Osteoblast (primary cell): ENCODE measurements at regions not wholly inside any gene's neighbourhood (a gene's known extent, or its start where the extent isn't known, plus 50 kb on each side); places are given as distances from the start of the nearest gene placed in this dataset.

ENCODE experiments used
- DNase-seq: peaks from one replicate; pipeline ENCODE4 v3.0.0; 2011; ENCODE audit warnings: low spot score, mixed read lengths; ENCODE audit not compliant: insufficient read length; ENCODE audit errors: missing footprints
- H2AFZ ChIP-seq: 2 replicates; pipeline ENCODE4 v1.6.0; 2011; ENCODE audit warnings: mild to moderate bottlenecking, low read length
- H3K27ac ChIP-seq: 2 replicates; pipeline ENCODE4 v1.5.1; 2011; ENCODE audit warnings: mild to moderate bottlenecking, low read depth, low read length, moderate library complexity
- H3K27me3 ChIP-seq: 2 replicates; pipeline ENCODE4 v1.6.0; 2012; ENCODE audit warnings: mild to moderate bottlenecking, control low read depth, inconsistent platforms, low read length, moderate library complexity; ENCODE audit not compliant: insufficient read depth
- H3K36me3 ChIP-seq: 2 replicates; pipeline ENCODE4 v1.5.1; 2011; ENCODE audit warnings: mild to moderate bottlenecking, low read length, control low read depth, moderate library complexity; ENCODE audit not compliant: insufficient read depth
- H3K4me1 ChIP-seq: 2 replicates; pipeline ENCODE4 v1.5.1; 2011; ENCODE audit warnings: mild to moderate bottlenecking, low read length, control low read depth, moderate library complexity; ENCODE audit not compliant: insufficient read depth
- H3K4me2 ChIP-seq: 2 replicates; pipeline ENCODE4 v1.6.0; 2011; ENCODE audit warnings: mild to moderate bottlenecking, low read length; ENCODE audit not compliant: insufficient read depth
- H3K4me3 ChIP-seq: fragments of 200-600 bp; sonication (generic); 3 replicates; pipeline ENCODE4 v1.5.1; 2012; ENCODE audit warnings: mild to moderate bottlenecking, low read length, inconsistent platforms; ENCODE audit not compliant: insufficient read depth
- H3K79me2 ChIP-seq: 2 replicates; pipeline ENCODE4 v1.6.0; 2012; ENCODE audit warnings: mild to moderate bottlenecking, low read length, control low read depth, inconsistent platforms; ENCODE audit not compliant: insufficient read depth
- H3K9me3 ChIP-seq: 2 replicates; pipeline ENCODE4 v1.5.1; 2011; ENCODE audit warnings: low read depth, low read length, control low read depth
- H4K20me1 ChIP-seq: 2 replicates; pipeline ENCODE4 v1.6.0; 2012; ENCODE audit warnings: mild to moderate bottlenecking, low read length, control low read depth; ENCODE audit not compliant: insufficient read depth
- TF ChIP-seq, protein P1 (sequence below): IDR thresholded peaks from 2 replicates; pipeline ENCODE4 v1.5.1; 2011; ENCODE audit warnings: mild to moderate bottlenecking, low read depth, low read length, moderate library complexity; ENCODE audit errors: extremely low read depth

DNA sequence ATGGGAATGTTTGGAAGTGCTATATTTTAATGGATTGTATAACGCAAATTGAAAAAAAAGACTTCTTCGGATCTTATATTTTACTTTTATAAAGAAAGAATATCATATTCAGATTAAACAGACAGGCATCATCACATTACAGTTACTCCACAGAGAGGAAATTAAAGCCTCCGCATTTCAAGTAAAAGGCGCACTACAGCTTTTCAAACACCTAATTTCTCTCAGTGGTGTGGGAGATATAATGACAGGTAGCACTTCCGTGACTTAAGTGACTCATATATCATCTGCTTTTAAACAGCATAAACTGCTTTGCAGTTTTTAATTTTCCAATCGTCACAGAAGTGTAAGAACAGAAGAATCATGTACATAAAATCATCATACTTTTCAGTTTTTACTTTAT, 751.4 kb downstream of the FSCB start:
- H3K36me3 ChIP-seq: no peaks in the 10 kb centered on the region
- no peak overlapping the region for H3K4me2 ChIP-seq
- H3K79me2 ChIP-seq: no peaks in the 10 kb centered on the region
- H4K20me1 ChIP-seq: no peaks in the 10 kb centered on the region
- DNase-seq: no peak
- no peak overlapping the region for H2AFZ ChIP-seq
- no peak overlapping the region for H3K4me3 ChIP-seq
- H3K9me3 ChIP-seq: no peaks in the 10 kb centered on the region
- no peaks in the 10 kb centered on the region for H3K4me1 ChIP-seq
- TF ChIP-seq, protein P1, sequence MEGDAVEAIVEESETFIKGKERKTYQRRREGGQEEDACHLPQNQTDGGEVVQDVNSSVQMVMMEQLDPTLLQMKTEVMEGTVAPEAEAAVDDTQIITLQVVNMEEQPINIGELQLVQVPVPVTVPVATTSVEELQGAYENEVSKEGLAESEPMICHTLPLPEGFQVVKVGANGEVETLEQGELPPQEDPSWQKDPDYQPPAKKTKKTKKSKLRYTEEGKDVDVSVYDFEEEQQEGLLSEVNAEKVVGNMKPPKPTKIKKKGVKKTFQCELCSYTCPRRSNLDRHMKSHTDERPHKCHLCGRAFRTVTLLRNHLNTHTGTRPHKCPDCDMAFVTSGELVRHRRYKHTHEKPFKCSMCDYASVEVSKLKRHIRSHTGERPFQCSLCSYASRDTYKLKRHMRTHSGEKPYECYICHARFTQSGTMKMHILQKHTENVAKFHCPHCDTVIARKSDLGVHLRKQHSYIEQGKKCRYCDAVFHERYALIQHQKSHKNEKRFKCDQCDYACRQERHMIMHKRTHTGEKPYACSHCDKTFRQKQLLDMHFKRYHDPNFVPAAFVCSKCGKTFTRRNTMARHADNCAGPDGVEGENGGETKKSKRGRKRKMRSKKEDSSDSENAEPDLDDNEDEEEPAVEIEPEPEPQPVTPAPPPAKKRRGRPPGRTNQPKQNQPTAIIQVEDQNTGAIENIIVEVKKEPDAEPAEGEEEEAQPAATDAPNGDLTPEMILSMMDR: no peak
- H3K27ac ChIP-seq: no peak overlapping the region
- no peaks in the 10 kb centered on the region for H3K27me3 ChIP-seq

DNA sequence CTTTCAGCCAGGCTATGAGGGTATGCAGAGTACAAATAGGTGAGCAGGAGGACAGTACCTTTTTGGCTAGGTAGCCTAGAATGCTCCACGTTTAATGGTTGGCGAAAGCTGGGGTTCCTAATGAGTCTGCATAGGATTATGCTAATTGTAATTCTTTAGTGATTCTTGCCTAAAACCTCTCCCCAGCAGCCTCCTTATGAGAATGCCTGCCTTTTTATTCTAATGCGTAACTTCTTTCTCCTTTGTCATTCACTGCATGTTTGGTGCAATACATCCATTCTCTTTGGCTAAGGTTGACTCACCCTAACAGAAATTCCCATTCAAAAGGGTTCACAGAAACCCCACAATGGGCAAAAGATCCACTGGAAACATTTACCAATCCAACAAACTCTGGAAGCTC, 752.2 kb downstream of the FSCB start:
- Histone ChIP-seq H3K4me2 (no peak overlapping the region), H3K4me3 (no peak overlapping the region), H3K4me1 (no peaks in the 10 kb centered on the region), H3K79me2 (no peaks in the 10 kb centered on the region), H3K27ac (no peak overlapping the region), H3K9me3 (no peaks in the 10 kb centered on the region), H3K36me3 (no peaks in the 10 kb centered on the region), H3K27me3 (no peaks in the 10 kb centered on the region), H4K20me1 (no peaks in the 10 kb centered on the region), H2AFZ (no peak overlapping the region)
- TF ChIP-seq, protein P1: no peak
- DNase-seq: no peak

DNA sequence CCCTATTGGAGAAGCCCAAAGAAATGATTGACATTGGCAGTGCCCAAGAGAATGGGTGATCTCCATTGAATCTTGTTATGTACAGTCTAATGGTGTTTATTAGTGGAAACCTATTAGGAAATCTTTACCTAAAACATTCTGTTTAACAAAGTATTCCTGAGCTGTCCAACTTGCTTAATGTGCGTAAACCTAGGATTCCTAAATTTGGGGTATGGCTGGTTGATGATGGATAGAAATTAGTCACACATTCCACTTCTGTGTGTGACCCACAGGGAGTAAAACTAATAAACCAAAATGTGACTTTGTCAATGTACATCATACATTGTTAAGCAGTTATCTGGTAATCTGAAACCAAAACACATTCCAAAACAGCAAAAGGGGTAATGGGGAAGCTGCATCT, 761.3 kb downstream of the FSCB start:
- Histone ChIP-seq H3K27ac (no peak overlapping the region), H3K79me2 (no peaks in the 10 kb centered on the region)

DNA sequence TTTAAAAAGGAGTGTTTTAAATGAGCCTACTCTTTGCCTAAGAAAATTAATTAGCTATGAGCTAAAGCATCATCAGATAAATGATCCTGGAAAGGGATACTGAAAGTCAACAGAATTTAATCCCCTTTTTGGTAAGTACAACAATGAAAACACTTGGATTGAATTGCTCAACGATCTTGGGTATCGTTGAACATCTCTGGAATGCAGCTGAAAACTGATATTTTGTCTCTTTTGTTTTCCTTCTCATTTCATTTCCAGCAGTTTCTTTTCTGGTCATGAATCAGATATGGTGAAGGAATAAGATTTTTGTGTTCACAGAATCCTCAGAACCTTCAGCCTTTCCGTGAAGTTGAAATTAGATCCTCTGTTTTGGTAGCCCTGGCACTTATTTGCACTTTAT, 771.2 kb downstream of the FSCB start:
- DNase-seq: no peak
- Histone ChIP-seq H3K4me3 (no peak overlapping the region), H3K4me2 (no peak overlapping the region), H3K4me1 (no peaks in the 10 kb centered on the region), H3K27ac (no peak overlapping the region), H3K79me2 (no peaks in the 10 kb centered on the region), H3K36me3 (no peaks in the 10 kb centered on the region), H4K20me1 (no peaks in the 10 kb centered on the region), H2AFZ (no peak overlapping the region), H3K27me3 (no peaks in the 10 kb centered on the region), H3K9me3 (peaks cover 3% of the 10 kb centered on the region)
- TF ChIP-seq, protein P1: no peak

More for the DNA sequence above, 761.3 kb downstream of the FSCB start:
- no peak overlapping the region for H3K4me3 ChIP-seq
- H4K20me1 ChIP-seq: no peaks in the 10 kb centered on the region
- H3K4me1 ChIP-seq: no peaks in the 10 kb centered on the region
- no peaks in the 10 kb centered on the region for H3K27me3 ChIP-seq
- H3K36me3 ChIP-seq: no peaks in the 10 kb centered on the region
- no peak overlapping the region for H3K4me2 ChIP-seq
- TF ChIP-seq, protein P1: no peak
- DNase-seq: no peak
- H3K9me3 ChIP-seq: no peaks in the 10 kb centered on the region
- no peak overlapping the region for H2AFZ ChIP-seq
